ENCODE measurements at regions not wholly inside any gene's neighbourhood (a gene's known extent, or its start where the extent isn't known, plus 50 kb on each side); places are given as distances from the start of the nearest gene placed in this dataset.

- no peak for DNase-seq (ENCODE audit: low read depth in 2 of 2)
These were observed 111.8 kb upstream of the ZNF438 start for GRCh38 chr10:31143331-31143935.

GRCh38 chr10:31145986-31146385 is 114.3 kb upstream of the ZNF438 start:
- DNase-seq (ENCODE audit: low read depth in 2 of 2) = no peak

GRCh38 chr10:31146491-31147209 is 115.0 kb upstream of the ZNF438 start:
- DNase-seq (ENCODE audit: low read depth in 2 of 2) = no peak

- DNase-seq (ENCODE audit: low read depth in 2 of 2) = no peak
These were observed 115.5 kb upstream of the ZNF438 start for GRCh38 chr10:31147210-31147608.

- DNase-seq (ENCODE audit: low read depth in 2 of 2) = no peak
These were observed 117.3 kb upstream of the ZNF438 start for GRCh38 chr10:31148951-31149350.

- no peak for DNase-seq (ENCODE audit: low read depth in 2 of 2)
These were observed 118.3 kb upstream of the ZNF438 start for GRCh38 chr10:31149835-31150512.

GRCh38 chr10:31151301-31151700 is 119.6 kb upstream of the ZNF438 start:
- no peak for DNase-seq (ENCODE audit: low read depth in 2 of 2)

- no peak for DNase-seq (ENCODE audit: low read depth in 2 of 2)
These were observed 120.9 kb upstream of the ZNF438 start for GRCh38 chr10:31152421-31153135.

- no peak for DNase-seq (ENCODE audit: low read depth in 2 of 2)
These were observed 121.5 kb upstream of the ZNF438 start for GRCh38 chr10:31153161-31153560.

GRCh38 chr10:31153692-31154091 is 122.0 kb upstream of the ZNF438 start:
- DNase-seq (ENCODE audit: low read depth in 2 of 2) = no peak

GRCh38 chr10:31154996-31155395 is 123.3 kb upstream of the ZNF438 start:
- no peak for DNase-seq (ENCODE audit: low read depth in 2 of 2)

GRCh38 chr10:31157123-31158010 is 125.7 kb upstream of the ZNF438 start:
- DNase-seq (ENCODE audit: low read depth in 2 of 2) = no peak

- no peak for DNase-seq (ENCODE audit: low read depth in 2 of 2)
These were observed 126.5 kb upstream of the ZNF438 start for GRCh38 chr10:31158011-31158658.

- DNase-seq (ENCODE audit: low read depth in 2 of 2) = no peak
These were observed 134.9 kb upstream of the ZNF438 start for GRCh38 chr10:31166606-31167005.

GRCh38 chr10:31170636-31171035 is 139.0 kb upstream of the ZNF438 start:
- no peak for DNase-seq (ENCODE audit: low read depth in 2 of 2)

- no peak for DNase-seq (ENCODE audit: low read depth in 2 of 2)
These were observed 139.9 kb upstream of the ZNF438 start for GRCh38 chr10:31171402-31172083.

- DNase-seq (ENCODE audit: low read depth in 2 of 2) = no peak
These were observed 141.3 kb upstream of the ZNF438 start for GRCh38 chr10:31172925-31173324.

- DNase-seq (ENCODE audit: low read depth in 2 of 2) = no peak
These were observed 142.1 kb upstream of the ZNF438 start for GRCh38 chr10:31173752-31174151.

- DNase-seq (ENCODE audit: low read depth in 2 of 2) = no peak
These were observed 139.8 kb upstream of the ZEB1 start for GRCh38 chr10:31179091-31179680.

Measured in activated CD4-positive, alpha-beta T cell treated with anti-CD3 and anti-CD28 coated beads for 24 hours (primary cell).